NCI-H69 (cell line): ENCODE measurements at regions not wholly inside any gene's neighbourhood (a gene's known extent, or its start where the extent isn't known, plus 50 kb on each side); places are given as distances from the start of the nearest gene placed in this dataset.
A peak's percentile ranks its signal among the peaks of the same experiment; 100 is the strongest.
"Not testable (repeated sequence)": the region's sequence is repeated elsewhere in the genome, so short reads cannot be mapped to it uniquely, and the experiment has no call there.

Source experiments
- DNase-seq: peaks from one replicate; lab custom pipeline; 2025; lab: John Stamatoyannopoulos, UW

DNA sequence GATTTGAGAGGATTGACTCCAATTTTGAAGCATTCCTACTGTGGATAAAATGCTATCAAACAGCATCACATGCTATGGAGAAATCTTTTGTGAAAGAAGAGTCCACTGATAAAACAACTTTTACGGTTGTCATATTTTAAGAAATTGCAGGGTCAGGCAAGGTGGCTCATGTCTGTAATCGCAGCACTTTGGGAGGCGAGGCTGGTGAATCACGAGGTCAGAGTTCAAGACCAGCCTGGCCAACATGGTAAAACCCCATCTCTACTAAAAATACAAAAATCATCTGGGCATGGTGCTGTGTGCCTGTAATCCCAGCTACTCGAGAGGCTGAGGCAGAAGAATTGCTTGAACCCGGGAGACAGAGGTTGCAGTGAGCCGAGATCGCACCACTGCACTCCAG, 338.8 kb upstream of the SOX9 start:
- DNase-seq: not testable (repeated sequence)

DNA sequence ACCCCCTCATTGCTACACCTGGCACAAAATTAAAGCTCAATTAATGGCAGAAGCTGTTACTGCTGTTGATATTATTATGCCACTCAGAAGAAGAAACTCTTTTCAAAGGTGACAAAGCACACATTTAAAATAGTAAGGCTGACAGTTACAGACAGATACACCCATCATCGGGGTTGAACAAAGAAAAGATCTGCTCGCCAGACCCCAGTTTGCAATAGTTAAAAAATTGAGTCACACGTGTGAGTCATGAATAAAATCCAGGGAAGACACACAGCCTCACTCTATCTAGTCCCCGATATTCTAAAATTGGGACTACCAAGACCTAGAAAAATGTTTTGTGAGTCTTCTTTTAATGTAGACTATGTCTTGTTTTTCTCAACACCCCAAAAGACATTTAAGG, 330.0 kb upstream of the SOX9 start:
- DNase-seq: no peak

DNA sequence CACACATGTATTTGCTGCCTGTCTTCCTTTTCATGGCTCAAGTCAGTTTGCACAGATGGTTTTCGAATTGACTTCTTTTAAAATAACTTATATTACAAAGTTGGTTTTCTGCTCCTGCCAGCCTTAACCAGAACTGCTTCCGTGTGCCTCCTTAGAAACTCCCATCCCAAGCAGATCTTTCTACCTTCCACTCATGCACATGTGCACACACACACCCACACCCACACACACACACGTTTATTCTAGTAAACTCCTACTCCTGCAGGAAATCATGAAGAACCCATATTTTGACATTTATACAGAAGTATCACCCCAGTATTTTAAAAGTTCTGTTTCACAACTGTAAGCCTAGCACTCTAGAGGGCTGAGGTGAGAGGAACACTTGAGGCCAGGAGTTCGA, 329.5 kb upstream of the SOX9 start:
- DNase-seq: no peak

DNA sequence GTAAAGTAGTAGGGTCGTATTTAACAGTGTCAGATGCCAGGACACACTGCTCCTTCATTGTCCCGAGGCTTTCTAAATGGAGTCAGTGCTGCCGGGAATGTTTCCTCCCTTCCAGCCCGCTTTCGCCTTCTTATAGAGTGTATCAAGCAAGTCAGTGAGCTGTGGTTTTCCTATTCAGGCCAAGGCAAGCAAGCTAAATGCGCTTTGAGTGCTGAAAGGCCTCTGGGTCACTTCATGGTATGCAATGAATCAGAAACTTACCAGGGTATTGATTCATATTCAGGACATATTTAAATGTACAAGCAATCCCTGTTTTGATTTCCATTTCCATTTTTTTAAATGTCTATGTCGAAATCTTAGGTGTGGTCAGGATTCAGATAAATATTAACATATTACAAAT, 327.9 kb upstream of the SOX9 start:
- DNase-seq: no peak

DNA sequence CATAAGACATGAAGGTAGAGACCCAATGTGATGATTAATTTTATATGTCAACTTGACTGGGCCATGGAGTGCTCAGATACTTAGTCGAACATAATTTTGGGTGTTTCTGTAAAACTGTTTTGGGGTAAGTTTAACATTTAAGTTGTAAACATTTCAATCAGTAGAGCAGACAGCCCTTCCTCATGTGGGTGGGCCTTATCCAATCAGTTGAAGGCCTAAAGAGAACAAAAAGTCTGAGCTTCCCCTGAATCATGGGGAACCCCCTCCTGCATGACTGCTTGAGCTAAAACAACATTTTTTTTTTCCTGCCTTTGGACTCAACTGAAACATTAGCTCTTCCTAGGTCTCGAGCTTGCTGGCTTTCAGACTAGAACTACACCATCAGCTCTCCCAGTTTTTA, 327.3 kb upstream of the SOX9 start:
- no peak for DNase-seq

DNA sequence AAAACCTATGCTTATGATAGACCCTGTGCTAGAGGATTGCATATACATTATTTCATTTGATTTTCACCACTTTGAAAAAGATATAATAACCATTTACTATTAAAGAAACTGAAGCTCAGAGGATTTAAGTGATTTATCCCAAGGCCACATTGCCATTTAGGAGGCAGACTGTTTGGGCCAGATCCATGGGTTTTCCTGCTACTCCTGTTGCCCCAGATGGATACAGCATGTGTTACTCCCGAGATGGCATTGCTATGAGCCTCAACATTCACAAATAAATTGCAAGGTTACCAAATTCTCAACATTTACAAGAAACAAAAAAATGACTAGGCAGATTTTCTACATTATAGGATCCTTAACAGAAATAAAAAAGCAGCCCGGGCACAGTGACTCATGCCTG, 322.1 kb upstream of the SOX9 start:
- no peak for DNase-seq

DNA sequence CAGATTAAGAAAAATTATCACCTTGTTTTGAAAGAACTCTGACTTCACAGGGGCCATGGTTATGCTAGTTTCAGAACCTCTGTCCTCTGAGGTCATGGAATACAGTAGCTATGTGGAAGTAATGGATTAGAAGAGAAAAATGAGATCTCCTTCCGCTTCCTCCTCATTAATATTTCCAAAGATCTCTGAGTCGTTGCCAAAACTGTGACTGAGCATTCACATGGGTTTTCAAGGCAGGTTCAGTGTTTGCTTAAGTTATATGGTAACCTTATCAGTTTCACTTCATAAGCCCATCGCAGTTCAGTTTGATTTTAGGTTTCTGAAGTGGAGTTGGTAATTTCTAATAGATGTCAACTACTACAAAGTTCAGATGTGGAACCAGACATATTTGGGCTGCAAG, 321.2 kb upstream of the SOX9 start:
- no peak for DNase-seq

DNA sequence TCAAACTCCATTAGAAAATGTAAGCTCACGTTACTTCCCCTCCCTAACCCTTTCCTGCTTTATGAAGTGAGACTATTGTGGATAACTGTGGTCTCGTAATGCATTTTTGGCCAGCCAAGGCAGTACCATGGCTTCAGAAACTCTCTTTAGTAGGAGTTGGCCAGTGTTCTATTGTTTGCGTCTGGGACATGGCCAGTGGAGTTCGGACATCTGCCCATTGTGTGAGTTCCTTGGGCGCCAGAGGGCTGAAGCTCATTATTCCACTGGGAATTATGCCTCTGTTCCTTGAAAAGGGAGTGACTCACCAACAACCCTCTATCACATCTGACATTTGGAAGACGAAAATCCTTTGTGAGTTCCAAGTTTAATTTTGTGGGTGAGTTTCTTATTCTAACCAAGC, 319.5 kb upstream of the SOX9 start:
- peak; percentile 10 for DNase-seq

DNA sequence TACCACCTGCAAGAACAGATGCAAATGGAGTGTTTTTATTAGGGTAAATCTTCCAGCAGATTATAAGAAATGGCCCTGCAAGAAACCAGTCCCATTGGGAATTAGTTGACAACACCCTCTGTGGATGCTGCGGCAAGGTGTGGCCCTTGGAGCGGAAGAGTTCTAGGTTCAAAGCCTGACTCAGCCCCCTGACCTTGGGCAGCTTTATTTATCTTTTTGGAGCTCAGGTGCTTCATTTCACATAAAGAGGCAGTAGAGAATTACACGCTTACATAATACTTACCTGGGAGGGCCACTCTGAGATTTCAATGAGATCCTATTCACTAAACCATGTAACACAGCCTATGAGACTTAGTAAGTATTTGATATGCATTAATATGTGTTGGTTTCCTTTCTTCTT, 318.2 kb upstream of the SOX9 start:
- no peak for DNase-seq

DNA sequence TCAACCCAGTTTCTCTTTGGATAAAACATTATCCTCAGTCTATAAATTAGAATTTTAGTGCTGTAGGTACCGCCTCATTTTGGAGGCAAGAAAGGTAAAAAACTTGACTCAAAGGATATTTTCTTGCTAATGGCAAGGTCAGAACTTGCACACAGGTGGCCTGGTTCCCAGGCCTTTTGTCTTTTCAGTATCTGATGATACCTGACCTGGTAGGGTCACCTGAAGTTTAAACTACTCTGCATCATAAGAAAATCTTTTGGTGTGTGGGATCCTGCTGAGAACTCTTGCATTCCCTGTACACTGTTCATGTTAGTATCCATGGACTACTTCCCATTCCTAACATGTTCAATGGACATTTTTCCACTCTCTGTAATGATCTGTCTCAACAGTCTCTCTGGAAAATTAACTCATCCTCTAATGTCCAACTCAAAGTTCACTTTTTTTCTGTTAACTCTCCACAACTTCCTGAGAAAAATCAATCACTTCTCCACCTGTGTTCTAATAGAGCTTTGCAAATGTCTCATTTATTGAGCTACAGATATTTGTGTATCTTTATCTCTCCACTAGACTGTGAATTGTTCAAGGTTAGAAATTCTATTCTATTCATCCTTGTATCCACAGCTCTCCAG, 317.1 kb upstream of the SOX9 start:
- no peak for DNase-seq

DNA sequence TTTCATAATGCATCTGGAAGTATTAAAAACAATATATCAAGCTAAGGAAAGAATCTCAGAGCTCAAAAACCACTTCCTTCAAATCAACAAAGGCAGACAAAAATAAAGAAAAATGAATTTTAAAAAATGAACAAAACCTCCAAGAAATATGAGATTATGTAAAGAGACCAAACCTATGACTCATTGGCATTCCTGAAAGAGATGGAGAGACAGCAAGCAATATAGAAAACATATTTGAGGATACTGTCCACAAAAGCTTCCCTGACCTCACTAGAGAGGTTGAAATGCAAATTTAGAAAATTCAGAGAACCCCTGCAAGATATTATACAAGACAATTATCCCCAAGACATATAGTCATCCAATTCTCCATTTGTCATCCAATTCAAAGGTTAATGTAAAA, 311.3 kb upstream of the SOX9 start:
- no peak for DNase-seq

DNA sequence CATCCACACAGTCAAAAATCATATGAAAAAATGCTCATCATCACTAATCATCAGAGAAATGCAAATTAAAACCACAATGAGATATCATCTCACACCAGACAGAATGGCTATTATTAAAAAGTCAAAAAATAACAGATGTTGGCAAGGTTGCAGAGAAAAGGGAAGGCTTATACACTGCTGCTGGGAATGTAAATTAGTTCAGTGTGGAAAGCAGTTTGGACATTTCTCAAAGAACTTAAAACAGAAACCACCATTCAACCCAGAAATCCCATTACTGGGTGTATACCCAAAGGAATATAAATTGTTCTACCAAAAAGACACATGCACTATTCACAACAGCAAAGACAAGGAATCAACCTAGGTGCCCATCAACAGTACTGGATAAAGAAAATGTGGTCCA, 307.0 kb upstream of the SOX9 start:
- DNase-seq: not testable (repeated sequence)

DNA sequence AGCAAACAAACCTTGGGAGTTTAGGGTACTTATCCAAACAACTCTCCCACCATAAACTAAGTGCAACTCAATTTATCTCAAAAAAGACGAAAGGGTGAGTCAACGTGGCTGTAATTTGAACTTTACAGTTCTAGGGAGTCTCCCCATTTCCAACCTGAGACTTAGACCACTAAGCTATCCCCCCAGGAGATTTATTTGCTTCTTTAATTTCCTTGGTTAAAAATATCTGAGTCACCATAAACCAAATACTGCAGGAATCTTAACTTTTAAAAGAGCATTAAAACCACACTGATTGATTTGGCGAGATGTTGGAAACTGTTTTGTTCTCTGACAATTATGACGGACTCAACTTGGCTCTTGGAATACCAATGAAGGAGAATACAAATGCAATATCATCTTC, 299.3 kb upstream of the SOX9 start:
- no peak for DNase-seq

DNA sequence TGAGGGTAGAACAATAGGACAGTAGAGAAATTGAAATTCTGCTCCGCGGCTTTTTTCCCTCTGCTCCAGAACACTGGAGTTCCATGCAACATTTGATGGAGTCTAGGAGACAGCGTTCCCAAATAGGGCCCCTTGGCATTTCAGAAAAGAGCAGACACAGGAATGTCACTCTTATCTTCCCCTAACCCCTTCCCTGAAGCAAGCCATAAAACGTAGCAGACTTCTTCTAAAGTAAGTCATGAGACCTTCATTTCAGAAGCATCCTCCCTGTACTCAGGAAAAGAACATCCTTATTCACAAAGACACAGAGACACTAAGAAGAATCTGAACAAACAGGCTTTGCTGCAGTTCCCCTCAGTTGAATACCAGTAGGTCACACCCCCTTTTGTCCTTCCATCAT, 296.1 kb upstream of the SOX9 start:
- no peak for DNase-seq

DNA sequence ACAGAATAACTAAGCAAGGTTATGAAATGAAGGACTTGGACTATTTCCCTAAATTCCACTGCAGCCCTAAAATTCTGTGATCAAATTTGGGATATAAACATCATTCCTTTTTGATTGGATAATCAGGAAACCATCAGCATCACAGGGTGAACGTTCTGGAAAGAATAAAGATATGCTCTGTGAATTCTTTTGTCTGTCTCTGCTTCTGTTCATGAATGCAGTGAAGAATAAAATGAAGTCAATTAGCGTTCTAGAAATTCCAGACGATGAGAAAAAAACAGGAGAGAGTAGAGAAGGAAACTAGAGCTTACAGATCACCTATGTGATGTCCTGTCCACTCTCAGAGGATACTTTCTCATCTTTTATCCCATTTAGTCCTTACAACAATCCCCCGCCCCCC, 295.1 kb upstream of the SOX9 start:
- DNase-seq: no peak

DNA sequence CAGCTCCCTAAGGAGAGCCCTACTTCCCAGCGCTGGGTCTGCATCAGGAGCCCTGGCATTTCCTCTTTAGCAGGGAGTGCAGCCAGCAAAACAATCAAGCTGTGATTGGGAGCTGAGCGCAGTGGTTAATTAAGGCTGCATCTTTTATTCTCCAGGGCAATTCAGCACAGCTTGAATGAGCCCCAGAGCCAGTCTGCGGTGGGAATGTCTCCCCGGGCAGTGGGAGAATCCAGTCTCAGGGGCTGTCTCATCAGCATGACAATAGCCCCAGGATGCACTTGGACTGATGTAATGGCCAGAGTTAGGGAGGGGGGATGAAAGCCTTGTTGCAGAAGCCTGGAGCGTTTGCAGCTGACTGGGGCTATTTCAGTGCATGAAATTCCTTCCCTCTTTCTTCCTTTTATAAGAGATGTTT, 292.6 kb upstream of the SOX9 start:
- peak; percentile 99 for DNase-seq

DNA sequence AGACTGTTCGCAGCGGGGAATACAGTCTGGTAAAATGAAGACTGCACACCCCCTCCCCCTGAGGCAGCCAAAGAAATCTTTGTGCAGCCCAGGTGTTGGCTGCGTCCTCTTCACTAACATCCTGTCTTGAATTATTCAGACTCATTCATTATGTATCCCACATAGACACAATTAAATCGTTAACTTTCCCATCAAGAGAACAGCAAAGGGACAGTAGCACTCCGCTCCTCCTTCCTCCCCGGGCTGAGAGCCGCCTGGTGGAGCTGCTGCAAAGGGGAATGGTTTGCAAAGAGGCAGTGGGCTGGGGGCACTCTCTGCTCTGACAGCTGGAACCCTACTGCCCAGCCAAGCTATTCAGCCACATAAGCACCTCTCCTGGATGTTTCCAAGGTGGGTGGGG, 290.0 kb upstream of the SOX9 start:
- peak; percentile 66 for DNase-seq

DNA sequence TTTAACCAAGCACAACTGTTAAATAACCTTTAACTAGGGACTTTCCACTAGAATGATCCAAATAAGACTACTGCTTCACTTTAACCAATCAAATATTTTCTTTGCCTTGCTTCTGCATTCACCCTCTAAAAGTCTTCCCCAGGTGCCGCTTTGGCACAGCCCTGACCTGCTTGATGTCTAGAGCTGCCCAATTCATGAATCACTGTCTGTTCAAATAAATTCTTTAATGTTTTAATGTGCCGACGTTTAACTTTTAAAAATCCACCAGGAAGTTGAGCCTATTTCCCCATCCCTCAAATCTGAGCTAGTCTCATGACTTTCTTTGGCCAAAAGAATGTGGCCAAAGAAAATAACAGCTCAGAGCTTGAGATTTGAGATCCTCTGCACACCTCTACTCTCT, 277.8 kb upstream of the SOX9 start:
- no peak for DNase-seq

DNA sequence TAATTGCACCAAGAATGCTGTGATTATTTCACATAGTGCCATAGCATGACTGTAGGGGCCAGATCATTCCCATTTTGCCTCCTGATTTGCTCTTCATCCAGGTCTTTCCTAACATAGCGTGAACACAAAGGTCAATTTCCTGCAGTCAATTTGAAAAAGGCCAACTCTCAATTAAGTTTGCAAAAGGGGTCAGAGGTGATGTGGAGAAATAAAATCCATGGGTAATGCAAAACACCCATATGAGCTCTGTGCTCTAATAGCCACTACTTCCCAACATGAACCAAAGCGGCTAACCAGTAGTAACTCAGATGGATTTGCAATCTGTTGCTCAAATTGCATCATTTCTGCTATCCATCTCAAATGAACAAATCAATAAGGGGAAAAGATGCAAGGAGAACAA, 275.5 kb upstream of the SOX9 start:
- peak; percentile 72 for DNase-seq

DNA sequence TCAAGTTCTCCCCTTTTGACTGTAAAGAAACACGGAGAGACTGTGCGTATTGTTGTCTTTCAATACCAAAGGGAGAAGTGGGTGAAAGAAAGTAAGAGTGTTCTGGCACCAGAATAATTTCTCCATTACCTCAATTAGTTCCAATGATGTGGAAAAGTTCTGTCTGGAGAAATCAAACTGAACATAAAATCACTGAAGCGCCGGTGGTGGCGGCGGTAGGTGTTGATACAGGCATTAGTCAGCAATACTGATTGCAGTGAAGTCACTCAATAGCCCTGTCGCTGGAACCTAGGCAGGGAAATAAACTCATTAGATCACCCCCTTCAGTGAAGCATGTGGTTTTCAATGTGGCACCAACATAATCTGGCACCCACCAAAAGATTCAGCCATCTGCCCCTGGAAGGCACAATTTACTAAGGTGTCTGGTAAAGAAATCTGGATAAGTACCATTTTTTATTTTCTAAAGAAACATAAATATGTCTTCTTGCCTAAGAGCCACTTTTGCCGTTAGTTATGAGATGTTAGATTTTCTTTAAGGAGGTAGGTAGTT, 274.2 kb upstream of the SOX9 start:
- DNase-seq: peak; percentile 92

DNA sequence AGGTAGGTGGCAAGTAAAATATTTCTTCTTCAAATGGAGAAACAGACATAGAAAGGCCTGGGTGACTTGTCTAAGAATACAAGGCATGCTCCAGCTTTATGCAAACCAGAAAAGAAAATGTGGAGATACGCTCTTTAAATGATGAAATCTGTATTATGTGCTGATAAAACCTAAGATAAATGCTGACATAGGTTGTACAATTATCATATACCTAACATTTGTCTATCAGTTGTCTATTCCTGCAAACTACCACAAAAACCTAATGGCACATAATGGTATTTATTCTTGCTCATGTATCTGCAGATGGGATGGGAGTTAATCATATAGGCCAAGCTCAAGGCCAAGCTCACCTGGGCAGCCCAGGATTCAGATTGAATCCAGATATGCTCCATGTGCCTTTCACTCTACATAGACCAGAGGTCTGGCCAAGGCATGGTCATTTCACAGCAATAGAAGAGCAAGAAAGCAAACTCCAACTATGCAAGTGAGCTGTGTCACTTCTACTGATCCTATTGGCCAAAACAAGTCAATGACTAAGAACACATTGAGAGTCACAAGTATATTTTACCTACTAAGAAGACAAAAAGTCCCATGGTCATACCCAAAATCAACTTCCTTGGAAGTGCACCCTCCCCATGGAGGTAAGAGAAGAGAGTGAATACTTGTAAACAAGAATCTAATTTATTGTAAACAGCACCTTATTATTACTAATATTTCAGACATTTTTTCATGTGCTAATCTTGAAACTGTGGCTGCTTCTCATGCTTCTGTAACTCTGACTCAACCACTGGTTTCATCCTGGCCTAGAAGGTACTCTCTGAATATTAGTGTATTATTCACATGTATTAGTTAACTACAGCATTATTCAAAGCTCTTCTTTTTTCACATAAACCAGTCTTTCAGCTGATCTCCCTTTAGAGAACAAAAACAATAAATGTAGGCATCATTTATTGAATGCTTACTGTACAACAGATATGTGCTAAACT, 270.7 kb upstream of the SOX9 start:
- DNase-seq: no peak

DNA sequence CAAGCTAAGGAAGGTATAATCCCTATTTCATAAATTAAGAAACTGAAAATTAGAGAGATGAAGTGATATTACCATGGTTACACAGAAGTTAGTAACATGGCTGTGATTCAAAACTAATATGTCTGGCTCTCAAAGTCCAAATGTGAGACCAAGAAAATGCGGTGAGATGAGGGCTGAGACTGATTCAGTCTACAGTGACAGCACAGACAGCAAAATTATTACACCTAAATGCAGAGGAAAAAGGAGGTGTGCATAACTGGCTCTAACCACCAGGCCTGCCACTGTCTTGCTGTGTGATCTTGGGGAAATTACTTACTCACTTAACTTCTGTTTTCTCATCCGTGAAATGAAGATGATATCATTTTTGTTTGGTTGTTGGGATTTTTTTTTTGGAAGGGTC, 270.0 kb upstream of the SOX9 start:
- DNase-seq: no peak

DNA sequence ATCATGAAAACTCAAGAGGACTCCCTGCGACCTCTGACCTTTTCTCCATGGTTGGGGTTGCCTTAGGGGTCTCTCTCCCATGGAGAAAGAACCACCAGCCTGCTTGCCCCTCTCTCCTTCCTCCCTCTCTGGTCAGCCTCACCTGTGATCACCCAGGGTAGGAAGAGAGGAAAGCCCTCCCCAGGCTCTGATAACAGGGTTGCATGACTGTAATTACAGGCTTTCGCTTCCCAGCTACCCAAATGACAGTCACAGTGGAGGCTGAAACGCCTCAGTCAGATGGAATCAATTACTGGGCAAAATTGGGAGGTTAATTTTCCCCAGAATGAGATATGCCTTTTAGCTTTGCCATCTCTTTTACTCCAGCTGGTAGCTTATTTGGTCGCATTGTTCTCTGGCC, 265.8 kb upstream of the SOX9 start:
- DNase-seq: peak; percentile 99
